ENCODE measurements at regions not wholly inside any gene's neighbourhood (a gene's known extent, or its start where the extent isn't known, plus 50 kb on each side); places are given as distances from the start of the nearest gene placed in this dataset.

DNA sequence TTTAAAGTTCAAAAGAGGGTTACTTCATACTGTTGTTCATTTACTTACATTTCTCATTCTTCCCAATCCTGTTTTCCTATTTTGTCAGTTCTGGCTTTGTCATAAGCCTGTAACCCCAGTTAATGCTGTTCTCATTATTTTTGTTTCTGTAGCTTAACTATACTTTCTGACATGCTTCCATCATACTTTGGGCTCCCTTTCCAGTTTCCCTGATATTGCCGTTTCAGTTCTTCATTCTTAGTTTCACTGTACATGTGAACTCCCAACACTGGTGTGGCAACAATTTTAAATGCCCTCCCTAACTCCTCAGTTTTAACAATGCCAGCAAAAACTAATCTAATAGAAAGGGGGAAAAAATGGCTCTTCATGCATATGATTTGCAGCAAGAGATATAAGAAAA is 456.7 kb downstream of the LMO4 start:
- 83% methylated on average over 1 of the region's 1 CpG for WGBS
- H3K9me3 ChIP-seq (ENCODE audit: control insufficient read depth in 4 of 4, low read length in 3 of 4): no peaks in the 10 kb centered on the region
- no peak overlapping the region for H3K4me3 ChIP-seq (ENCODE audit: low read depth in 1 of 3, low read length in 3 of 3)
- DNase-seq (ENCODE audit: low spot score): no peak
- H3K9ac ChIP-seq (ENCODE audit: low read depth in 1 of 2, low read length in 2 of 2): no peak overlapping the region
- H3K27me3 ChIP-seq (ENCODE audit: control insufficient read depth in 4 of 4, insufficient read depth in 4 of 4, low read length in 3 of 4): no peaks in the 10 kb centered on the region
- H3K27ac ChIP-seq (ENCODE audit: low read depth in 1 of 2, low read length in 2 of 2): no peak overlapping the region
- TF ChIP-seq NR2F2 (IDR thresholded peaks at IDR 0.05): no peak
- TF ChIP-seq YY1 (IDR thresholded peaks at IDR 0.05): no peak
- no peak for TF ChIP-seq SP1 (IDR thresholded peaks at IDR 0.05)
- H3K4me1 ChIP-seq (ENCODE audit: control insufficient read depth in 4 of 4, insufficient read depth in 4 of 4, low read length in 3 of 4): no peaks in the 10 kb centered on the region
- H3K36me3 ChIP-seq (ENCODE audit: control insufficient read depth in 4 of 4, insufficient read depth in 3 of 4, low read depth in 1 of 4, low read length in 3 of 4): no peaks in the 10 kb centered on the region

DNA sequence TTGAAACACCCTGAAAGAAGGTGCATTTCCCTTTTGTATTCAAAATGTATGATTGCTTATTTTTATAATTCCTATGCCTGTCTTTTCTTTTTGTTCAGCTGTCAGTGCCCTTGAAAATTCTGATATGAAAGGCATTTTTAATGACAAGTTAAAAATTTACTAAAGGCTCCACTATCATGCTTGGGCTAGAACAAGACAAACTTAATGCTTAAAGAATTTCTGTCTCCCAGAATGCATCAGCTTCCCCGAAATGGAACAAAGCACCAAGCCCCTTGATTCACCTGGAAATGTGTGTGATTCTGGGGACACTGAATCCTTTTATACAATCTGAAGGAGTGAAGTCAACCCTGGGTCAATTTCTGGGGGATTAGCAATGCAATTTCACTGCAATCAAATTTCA is 457.5 kb downstream of the LMO4 start:
- no peak for DNase-seq (ENCODE audit: low spot score)
- WGBS: 80% methylated on average over 1 of the region's 1 CpG
- no peak overlapping the region for H3K9ac ChIP-seq (ENCODE audit: low read depth in 1 of 2, low read length in 2 of 2)
- no peaks in the 10 kb centered on the region for H3K4me1 ChIP-seq (ENCODE audit: control insufficient read depth in 4 of 4, insufficient read depth in 4 of 4, low read length in 3 of 4)
- no peak for TF ChIP-seq TAF1 (conservative IDR thresholded peaks at IDR 0.05)
- TF ChIP-seq RAD21 (IDR thresholded peaks at IDR 0.05): no peak
- TF ChIP-seq RXRA (IDR thresholded peaks at IDR 0.05): no peak
- no peak for TF ChIP-seq FOXA1 (IDR thresholded peaks at IDR 0.05)
- TF ChIP-seq, protein P1, sequence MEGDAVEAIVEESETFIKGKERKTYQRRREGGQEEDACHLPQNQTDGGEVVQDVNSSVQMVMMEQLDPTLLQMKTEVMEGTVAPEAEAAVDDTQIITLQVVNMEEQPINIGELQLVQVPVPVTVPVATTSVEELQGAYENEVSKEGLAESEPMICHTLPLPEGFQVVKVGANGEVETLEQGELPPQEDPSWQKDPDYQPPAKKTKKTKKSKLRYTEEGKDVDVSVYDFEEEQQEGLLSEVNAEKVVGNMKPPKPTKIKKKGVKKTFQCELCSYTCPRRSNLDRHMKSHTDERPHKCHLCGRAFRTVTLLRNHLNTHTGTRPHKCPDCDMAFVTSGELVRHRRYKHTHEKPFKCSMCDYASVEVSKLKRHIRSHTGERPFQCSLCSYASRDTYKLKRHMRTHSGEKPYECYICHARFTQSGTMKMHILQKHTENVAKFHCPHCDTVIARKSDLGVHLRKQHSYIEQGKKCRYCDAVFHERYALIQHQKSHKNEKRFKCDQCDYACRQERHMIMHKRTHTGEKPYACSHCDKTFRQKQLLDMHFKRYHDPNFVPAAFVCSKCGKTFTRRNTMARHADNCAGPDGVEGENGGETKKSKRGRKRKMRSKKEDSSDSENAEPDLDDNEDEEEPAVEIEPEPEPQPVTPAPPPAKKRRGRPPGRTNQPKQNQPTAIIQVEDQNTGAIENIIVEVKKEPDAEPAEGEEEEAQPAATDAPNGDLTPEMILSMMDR (IDR thresholded peaks at IDR 0.05; ENCODE audit: low read depth, low read length, missing input control): no peak
- TF ChIP-seq, protein P2, sequence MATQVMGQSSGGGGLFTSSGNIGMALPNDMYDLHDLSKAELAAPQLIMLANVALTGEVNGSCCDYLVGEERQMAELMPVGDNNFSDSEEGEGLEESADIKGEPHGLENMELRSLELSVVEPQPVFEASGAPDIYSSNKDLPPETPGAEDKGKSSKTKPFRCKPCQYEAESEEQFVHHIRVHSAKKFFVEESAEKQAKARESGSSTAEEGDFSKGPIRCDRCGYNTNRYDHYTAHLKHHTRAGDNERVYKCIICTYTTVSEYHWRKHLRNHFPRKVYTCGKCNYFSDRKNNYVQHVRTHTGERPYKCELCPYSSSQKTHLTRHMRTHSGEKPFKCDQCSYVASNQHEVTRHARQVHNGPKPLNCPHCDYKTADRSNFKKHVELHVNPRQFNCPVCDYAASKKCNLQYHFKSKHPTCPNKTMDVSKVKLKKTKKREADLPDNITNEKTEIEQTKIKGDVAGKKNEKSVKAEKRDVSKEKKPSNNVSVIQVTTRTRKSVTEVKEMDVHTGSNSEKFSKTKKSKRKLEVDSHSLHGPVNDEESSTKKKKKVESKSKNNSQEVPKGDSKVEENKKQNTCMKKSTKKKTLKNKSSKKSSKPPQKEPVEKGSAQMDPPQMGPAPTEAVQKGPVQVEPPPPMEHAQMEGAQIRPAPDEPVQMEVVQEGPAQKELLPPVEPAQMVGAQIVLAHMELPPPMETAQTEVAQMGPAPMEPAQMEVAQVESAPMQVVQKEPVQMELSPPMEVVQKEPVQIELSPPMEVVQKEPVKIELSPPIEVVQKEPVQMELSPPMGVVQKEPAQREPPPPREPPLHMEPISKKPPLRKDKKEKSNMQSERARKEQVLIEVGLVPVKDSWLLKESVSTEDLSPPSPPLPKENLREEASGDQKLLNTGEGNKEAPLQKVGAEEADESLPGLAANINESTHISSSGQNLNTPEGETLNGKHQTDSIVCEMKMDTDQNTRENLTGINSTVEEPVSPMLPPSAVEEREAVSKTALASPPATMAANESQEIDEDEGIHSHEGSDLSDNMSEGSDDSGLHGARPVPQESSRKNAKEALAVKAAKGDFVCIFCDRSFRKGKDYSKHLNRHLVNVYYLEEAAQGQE (IDR thresholded peaks at IDR 0.05): no peak
- TF ChIP-seq HNF4G (IDR thresholded peaks at IDR 0.05): no peak
- no peak for TF ChIP-seq HNF4A (conservative IDR thresholded peaks at IDR 0.05)
- TF ChIP-seq YY1 (IDR thresholded peaks at IDR 0.05): no peak
- TF ChIP-seq, protein P3, sequence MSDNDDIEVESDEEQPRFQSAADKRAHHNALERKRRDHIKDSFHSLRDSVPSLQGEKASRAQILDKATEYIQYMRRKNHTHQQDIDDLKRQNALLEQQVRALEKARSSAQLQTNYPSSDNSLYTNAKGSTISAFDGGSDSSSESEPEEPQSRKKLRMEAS (IDR thresholded peaks at IDR 0.05): no peak
- TF ChIP-seq JUND (IDR thresholded peaks at IDR 0.05): no peak
- no peak for TF ChIP-seq NR2F2 (IDR thresholded peaks at IDR 0.05)
- no peak for TF ChIP-seq SP1 (IDR thresholded peaks at IDR 0.05)
- no peak for TF ChIP-seq GABPA (IDR thresholded peaks at IDR 0.05 in 1 of 2, conservative IDR thresholded peaks at IDR 0.05 in 1 of 2)
- no peak for TF ChIP-seq EGR1 (IDR thresholded peaks at IDR 0.05; ENCODE audit: low read depth in 2 of 2)
- TF ChIP-seq, protein P4, sequence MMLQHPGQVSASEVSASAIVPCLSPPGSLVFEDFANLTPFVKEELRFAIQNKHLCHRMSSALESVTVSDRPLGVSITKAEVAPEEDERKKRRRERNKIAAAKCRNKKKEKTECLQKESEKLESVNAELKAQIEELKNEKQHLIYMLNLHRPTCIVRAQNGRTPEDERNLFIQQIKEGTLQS (IDR thresholded peaks at IDR 0.05): no peak
- TF ChIP-seq FOXA2 (IDR thresholded peaks at IDR 0.05): no peak
- no peaks in the 10 kb centered on the region for H3K9me3 ChIP-seq (ENCODE audit: control insufficient read depth in 4 of 4, low read length in 3 of 4)
- H3K4me3 ChIP-seq (ENCODE audit: low read depth in 1 of 3, low read length in 3 of 3): no peak overlapping the region
- H3K36me3 ChIP-seq (ENCODE audit: control insufficient read depth in 4 of 4, insufficient read depth in 3 of 4, low read depth in 1 of 4, low read length in 3 of 4): no peaks in the 10 kb centered on the region
- H3K27me3 ChIP-seq (ENCODE audit: control insufficient read depth in 4 of 4, insufficient read depth in 4 of 4, low read length in 3 of 4): no peaks in the 10 kb centered on the region
- H3K27ac ChIP-seq (ENCODE audit: low read depth in 1 of 2, low read length in 2 of 2): no peak overlapping the region
